ENCODE measurements at regions not wholly inside any gene's neighbourhood (a gene's known extent, or its start where the extent isn't known, plus 50 kb on each side); places are given as distances from the start of the nearest gene placed in this dataset.
A peak's percentile ranks its signal among the peaks of the same experiment; 100 is the strongest.

DNA sequence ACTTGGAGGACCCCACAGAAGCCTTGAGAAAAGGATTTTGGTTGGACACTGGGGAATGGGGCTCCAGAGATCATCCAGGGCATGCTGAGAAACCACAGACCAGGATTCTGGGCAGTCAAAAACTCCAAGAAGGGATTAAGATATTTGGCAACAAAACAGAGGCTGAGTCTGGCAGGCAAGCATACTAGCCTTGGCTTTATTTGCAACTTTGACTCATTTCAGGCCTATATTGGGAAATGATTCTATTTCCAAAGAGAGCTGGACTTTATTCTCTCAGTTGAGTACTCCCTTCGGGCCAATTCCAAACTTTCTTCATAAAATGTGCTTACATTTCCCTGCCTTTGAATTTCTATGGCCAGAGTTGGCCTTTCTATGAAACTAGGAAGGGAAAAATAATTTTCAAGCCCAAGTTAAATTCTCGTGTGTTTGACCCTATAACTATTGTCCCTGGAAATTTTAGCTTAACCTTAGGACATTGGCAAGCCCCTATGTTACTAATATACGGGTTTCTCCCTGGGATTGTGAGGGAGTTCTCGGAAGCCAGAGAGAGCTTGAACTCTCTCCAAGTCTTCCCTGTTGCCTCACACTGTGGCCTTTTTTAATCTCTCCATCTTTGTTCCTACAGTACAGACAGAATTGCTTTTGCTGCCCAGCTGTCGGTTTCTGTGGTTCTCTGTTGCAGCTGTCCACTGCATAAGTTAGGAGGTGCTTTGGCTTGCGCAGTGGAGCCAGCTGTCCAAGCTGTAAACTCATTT, 112.6 kb upstream of the FAM9A start:
- H3K36me3 Mint-ChIP-seq = no peaks in the 10 kb centered on the region
- CTCF ChIA-PET = interaction anchor here (0.6 kb wide), 1 partner anchor 95 kb away, joined by 3 read pairs; no protein-coding TSS in a partner anchor
- intact Hi-C loops (cut with micrococcal nuclease) = no loop called here

DNA sequence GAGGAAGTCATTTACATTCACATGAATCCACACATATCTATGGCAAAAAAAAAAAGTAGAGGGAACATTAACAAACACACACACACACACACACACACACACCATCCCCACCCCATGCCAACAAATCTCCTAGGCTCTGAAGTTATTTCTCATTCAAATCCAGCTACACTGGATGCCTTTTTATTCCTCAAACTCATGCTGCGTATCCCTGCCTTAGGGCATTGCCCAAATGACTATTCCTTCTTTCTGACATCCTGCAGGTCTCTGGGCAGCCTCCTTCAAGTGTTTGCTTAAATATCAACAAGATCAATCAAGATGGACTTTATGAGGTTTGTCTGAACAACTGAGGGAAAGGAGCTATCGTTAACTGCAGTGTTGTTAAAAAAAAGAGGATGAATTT, 106.5 kb upstream of the FAM9A start:
- intact Hi-C loops (cut with micrococcal nuclease) = no loop called here
- ChIA-PET POLR2A (no interaction called here), CTCF (no interaction called here)
- Mint-ChIP-seq H3K27ac (no peak overlapping the region), H3K9me3 (no peaks in the 10 kb centered on the region), H3K36me3 (no peaks in the 10 kb centered on the region), H3K4me3 (no peak overlapping the region), H3K27me3 (no peaks in the 10 kb centered on the region), H3K4me1 (ENCODE audit: low read depth) (no peaks in the 10 kb centered on the region)
- DNase-seq = no peak

More for the DNA sequence above, 112.6 kb upstream of the FAM9A start:
- Mint-ChIP-seq H3K9me3 (no peaks in the 10 kb centered on the region), H3K4me3 (no peak overlapping the region), H3K27ac (no peak overlapping the region), H3K27me3 (no peaks in the 10 kb centered on the region), H3K4me1 (ENCODE audit: low read depth) (no peaks in the 10 kb centered on the region)
- no peak for DNase-seq
- POLR2A ChIA-PET = no interaction called here

DNA sequence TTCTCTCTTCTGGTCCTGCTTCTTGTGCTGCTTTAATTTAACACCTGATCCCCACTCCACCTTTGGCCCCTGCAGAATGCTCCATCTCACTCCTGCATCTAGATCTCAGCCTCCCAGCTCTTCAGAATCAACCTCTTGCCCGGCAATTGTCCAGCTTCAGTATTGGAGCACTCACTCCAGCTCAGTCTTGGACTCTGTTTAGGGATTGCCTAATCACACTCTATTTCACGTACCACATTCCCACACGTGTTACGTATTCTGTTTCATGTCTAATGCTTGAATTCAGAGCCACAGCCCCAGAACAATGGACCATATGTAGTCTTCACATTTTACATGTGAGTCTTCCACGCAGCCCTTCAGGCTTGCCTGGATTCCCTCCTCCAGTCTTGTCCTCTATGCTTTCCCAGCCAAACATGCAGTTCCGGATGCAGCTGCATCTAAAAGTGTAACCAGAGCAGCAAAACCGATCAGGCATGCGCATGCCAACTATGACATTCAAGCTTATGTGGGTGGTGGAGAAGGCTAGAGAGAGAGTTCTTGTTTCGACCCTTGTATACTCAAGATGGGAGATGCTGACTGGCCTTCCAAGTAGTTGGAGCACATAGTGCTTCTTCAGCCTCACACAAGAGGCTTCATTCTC, 105.2 kb upstream of the FAM9A start:
- Mint-ChIP-seq H3K27ac (no peak overlapping the region), H3K9me3 (no peaks in the 10 kb centered on the region), H3K4me1 (ENCODE audit: low read depth) (no peaks in the 10 kb centered on the region), H3K4me3 (no peak overlapping the region), H3K27me3 (no peaks in the 10 kb centered on the region), H3K36me3 (no peaks in the 10 kb centered on the region)
- POLR2A ChIA-PET = no interaction called here
- DNase-seq = no peak
- intact Hi-C loops (cut with micrococcal nuclease) = no loop called here
- CTCF ChIA-PET = no interaction called here

DNA sequence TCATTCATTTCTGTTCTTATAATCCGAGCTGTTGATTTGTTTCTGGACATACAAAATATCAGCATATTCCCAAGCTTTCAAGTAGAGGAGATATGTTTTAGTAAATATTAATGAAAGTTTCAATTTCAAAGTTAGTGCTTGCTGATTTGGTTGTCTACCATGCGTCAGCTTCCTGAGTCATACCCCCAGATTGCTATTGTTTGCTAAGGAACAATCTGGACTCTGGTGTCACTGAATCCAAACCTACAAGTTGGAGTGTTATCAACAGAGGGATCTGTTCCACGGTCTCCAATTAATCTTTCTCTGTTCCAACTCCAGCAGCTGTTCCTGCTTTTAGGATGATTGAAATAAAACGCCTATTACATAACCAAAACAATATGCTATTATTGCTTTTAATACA, 96.1 kb upstream of the FAM9A start:
- no peak for DNase-seq
- Mint-ChIP-seq H3K27me3 (peaks cover 2% of the 10 kb centered on the region), H3K4me3 (no peak overlapping the region), H3K4me1 (ENCODE audit: low read depth) (no peaks in the 10 kb centered on the region), H3K27ac (no peak overlapping the region), H3K9me3 (no peaks in the 10 kb centered on the region), H3K36me3 (no peaks in the 10 kb centered on the region)
- intact Hi-C loops (cut with micrococcal nuclease) = no loop called here
- ChIA-PET CTCF (no interaction called here), POLR2A (no interaction called here)

DNA sequence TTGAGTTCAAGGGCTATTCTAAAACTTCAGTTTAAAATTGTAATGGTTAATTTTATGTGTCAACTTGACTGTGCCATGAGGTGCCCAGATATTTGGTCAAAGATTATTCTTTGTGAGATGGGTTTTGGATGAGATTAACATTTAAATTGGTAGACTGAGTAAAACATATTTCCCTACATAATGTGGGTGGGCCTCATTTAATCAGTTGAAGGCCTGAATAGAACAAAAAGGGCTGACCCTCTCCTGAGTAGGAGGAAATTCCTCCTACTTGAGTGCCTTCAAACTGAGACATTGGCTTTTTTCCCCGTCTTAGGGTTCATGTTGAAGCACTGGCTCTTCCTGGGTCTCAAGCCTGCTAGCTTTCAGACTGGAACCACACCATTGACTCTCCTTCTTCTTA, 89.6 kb upstream of the FAM9A start:
- CTCF ChIA-PET = no interaction called here

DNA sequence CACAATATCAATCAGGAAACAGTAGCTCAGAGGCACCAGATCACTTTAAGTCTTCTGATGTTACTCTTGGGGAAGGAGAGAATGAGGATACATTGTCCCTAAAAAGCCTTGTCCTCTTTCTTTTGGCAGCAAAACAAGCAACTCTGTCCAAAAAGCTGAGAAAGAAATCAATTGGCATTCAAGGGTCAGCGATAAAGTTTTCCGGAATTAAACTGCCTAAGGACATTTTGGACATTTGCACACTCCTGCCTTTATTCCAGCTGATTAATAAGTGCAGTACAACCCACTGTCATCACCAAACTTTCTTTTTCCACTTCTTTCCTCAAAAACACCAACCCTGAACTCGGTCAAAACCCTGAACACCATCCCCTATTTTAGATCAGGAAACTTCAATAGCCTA, 85.8 kb upstream of the FAM9A start:
- H3K27ac Mint-ChIP-seq = no peak overlapping the region

More for the DNA sequence above, 89.6 kb upstream of the FAM9A start:
- no peaks in the 10 kb centered on the region for H3K36me3 Mint-ChIP-seq
- intact Hi-C loops (cut with micrococcal nuclease) = no loop called here
- peaks cover 3% of the 10 kb centered on the region for H3K9me3 Mint-ChIP-seq
- no peak for DNase-seq
- POLR2A ChIA-PET = no interaction called here
- no peak overlapping the region for H3K27ac Mint-ChIP-seq
- H3K4me1 Mint-ChIP-seq (ENCODE audit: low read depth) = no peaks in the 10 kb centered on the region
- H3K4me3 Mint-ChIP-seq = no peak overlapping the region
- peaks cover 2% of the 10 kb centered on the region for H3K27me3 Mint-ChIP-seq

DNA sequence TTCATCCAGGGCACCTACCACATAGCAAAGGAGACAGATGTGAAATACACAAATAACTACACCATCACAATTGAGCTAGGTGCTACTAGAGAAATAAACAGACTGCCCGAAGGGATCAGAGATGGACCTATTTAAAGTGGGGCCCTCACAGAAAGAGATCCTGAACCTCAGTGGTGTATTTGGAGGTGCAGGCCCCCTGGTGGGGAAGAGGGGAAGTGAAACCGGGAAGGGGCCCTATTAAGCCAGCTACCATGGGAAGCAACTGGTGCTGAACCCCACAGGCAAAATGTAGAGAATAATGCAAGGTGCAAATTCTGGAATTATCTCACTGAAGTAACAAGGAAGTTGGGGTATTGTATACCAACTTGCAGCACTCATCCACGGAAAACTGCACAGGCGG, 78.6 kb upstream of the FAM9A start:
- DNase-seq = peak; percentile 20
- Mint-ChIP-seq H3K4me1 (ENCODE audit: low read depth) (no peaks in the 10 kb centered on the region), H3K9me3 (no peaks in the 10 kb centered on the region), H3K27ac (no peak overlapping the region), H3K4me3 (no peak overlapping the region), H3K27me3 (no peaks in the 10 kb centered on the region), H3K36me3 (no peaks in the 10 kb centered on the region)
- POLR2A ChIA-PET = no interaction called here
- CTCF ChIA-PET = interaction anchor here (1.0 to 2.4 kb wide), 4 partner anchors 9 to 64 kb away, joined by 3 to 8 read pairs (median 5); no protein-coding TSS in a partner anchor
- intact Hi-C loops (cut with micrococcal nuclease) = no loop called here

More for the DNA sequence above, 85.8 kb upstream of the FAM9A start:
- intact Hi-C loops (cut with micrococcal nuclease) = no loop called here
- Mint-ChIP-seq H3K4me1 (ENCODE audit: low read depth) (no peaks in the 10 kb centered on the region), H3K27me3 (no peaks in the 10 kb centered on the region), H3K4me3 (no peak overlapping the region), H3K36me3 (no peaks in the 10 kb centered on the region), H3K9me3 (peaks cover 3% of the 10 kb centered on the region)
- ChIA-PET POLR2A (no interaction called here), CTCF (no interaction called here)
- no peak for DNase-seq

DNA sequence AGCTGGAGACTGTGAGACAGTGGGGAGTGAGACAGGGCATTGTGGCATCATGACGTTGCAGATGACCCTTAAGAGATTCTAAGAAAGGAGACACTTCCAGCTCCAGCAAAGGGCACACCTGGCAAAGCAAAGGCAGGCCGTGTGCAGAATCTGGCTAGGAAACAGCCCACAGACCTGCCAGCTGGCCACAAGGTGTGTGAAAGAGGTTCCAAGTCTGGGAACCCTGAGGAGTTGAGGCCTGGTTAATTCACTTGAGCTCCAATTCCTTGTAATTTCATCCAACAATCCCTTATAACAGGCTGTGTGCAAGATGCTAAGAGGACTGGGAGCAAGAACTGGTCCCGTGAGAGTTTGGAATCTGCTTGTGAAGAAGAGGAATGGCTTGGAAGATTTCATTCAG, 72.8 kb upstream of the FAM9A start:
- POLR2A ChIA-PET = no interaction called here
- H3K27ac Mint-ChIP-seq = no peak overlapping the region
- CTCF ChIA-PET = no interaction called here
- H3K36me3 Mint-ChIP-seq = no peaks in the 10 kb centered on the region
- no peak for DNase-seq
- peaks cover 2% of the 10 kb centered on the region for H3K27me3 Mint-ChIP-seq
- H3K9me3 Mint-ChIP-seq = no peaks in the 10 kb centered on the region
- H3K4me1 Mint-ChIP-seq (ENCODE audit: low read depth) = no peaks in the 10 kb centered on the region
- H3K4me3 Mint-ChIP-seq = no peak overlapping the region
- intact Hi-C loops (cut with micrococcal nuclease) = no loop called here

DNA sequence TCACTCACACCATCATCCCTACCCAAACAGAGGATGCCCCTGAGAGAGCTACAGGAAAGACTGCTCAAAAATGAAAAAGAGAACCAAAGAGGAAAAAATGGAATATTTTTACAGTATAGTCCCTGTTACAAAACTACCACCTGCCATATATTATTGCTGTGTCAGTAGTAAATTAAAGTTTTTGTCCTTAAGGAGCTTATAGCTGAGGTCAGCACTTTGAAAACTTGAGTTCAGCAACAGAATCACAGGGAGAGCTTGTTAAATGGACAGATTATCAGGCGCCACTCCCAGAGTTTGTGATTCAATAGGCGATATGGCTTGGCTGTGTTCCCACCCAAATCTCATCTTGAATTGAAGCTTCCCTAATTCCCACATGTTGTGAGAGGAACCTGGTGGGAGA, 71.9 kb upstream of the FAM9A start:
- Mint-ChIP-seq H3K27ac (no peak overlapping the region), H3K9me3 (no peaks in the 10 kb centered on the region), H3K27me3 (peaks cover 2% of the 10 kb centered on the region), H3K36me3 (no peaks in the 10 kb centered on the region), H3K4me1 (ENCODE audit: low read depth) (no peaks in the 10 kb centered on the region), H3K4me3 (no peak overlapping the region)
- DNase-seq = no peak
- intact Hi-C loops (cut with micrococcal nuclease) = no loop called here
- CTCF ChIA-PET = no interaction called here
- POLR2A ChIA-PET = no interaction called here

DNA sequence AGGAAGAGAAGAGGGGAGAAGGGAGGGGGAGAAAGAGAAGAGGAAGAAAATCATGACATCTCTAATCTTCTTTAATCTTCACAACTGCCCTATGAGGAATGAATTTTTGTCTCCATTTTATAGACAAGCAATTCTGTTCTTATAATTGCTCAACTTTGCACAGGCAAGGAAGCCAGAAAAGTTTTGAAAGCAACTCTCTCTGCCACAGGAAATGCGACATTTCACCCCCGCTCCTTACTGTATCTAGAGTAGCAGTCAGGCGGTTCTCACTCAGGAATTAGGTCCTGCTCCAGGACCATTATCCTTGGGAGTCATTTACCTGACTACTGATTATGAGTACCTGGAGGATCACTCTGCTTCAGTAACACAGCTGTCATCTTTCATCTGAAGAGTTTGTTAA, 69.2 kb upstream of the FAM9A start:
- no peak overlapping the region for H3K4me3 Mint-ChIP-seq
- H3K27ac Mint-ChIP-seq = no peak overlapping the region
- ChIA-PET CTCF (no interaction called here), POLR2A (no interaction called here)
- no peak for DNase-seq
- peaks cover 3% of the 10 kb centered on the region for H3K27me3 Mint-ChIP-seq
- intact Hi-C loops (cut with micrococcal nuclease) = no loop called here
- H3K4me1 Mint-ChIP-seq (ENCODE audit: low read depth) = no peaks in the 10 kb centered on the region
- H3K36me3 Mint-ChIP-seq = no peaks in the 10 kb centered on the region
- no peaks in the 10 kb centered on the region for H3K9me3 Mint-ChIP-seq

DNA sequence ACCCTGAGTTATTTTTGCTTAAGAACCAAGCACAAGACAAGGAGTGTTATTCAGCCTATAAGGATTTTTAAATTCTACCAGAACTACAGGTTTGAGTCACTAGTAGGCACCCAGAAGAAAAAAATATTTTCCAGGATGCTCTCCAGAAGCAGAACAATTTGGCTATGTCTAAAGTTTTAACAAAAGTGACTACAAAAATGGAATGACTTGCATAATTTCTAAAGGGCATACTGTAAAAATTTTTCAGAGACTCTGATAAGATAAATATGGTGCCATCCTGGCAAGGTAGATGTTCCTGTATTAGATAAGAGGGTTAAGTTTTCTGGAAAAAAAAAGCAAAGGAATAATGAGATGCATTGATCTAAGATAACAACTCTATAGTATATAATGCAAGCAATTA, 68.6 kb upstream of the FAM9A start:
- ChIA-PET CTCF (no interaction called here), POLR2A (no interaction called here)
- H3K36me3 Mint-ChIP-seq = no peaks in the 10 kb centered on the region
- H3K4me3 Mint-ChIP-seq = no peak overlapping the region
- peaks cover 3% of the 10 kb centered on the region for H3K27me3 Mint-ChIP-seq
- intact Hi-C loops (cut with micrococcal nuclease) = no loop called here
- H3K4me1 Mint-ChIP-seq (ENCODE audit: low read depth) = no peaks in the 10 kb centered on the region
- no peak for DNase-seq
- H3K9me3 Mint-ChIP-seq = no peaks in the 10 kb centered on the region
- no peak overlapping the region for H3K27ac Mint-ChIP-seq

DNA sequence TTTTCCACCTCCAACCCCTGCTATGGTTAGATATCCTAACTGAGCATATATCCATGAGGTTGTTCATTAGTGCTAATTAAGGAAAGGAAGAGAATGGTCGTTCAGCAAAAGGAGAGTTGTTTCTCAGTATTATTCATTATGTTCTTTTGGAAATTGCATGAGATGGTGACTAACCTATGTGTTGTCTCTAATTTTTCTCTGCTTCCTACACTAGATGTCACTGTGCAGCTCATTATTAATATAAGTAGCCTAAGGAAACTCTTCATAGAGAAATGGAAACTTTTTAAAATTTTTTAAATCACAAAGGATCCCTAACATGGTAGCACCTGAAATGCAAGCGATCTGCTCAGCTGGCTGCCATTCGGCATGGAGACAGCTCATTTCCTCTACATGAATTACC, 67.7 kb upstream of the FAM9A start:
- Mint-ChIP-seq H3K4me1 (ENCODE audit: low read depth) (no peaks in the 10 kb centered on the region), H3K36me3 (no peaks in the 10 kb centered on the region), H3K27me3 (peaks cover 1% of the 10 kb centered on the region), H3K27ac (no peak overlapping the region), H3K4me3 (no peak overlapping the region), H3K9me3 (no peaks in the 10 kb centered on the region)
- no peak for DNase-seq
- CTCF ChIA-PET = no interaction called here
- POLR2A ChIA-PET = no interaction called here
- intact Hi-C loops (cut with micrococcal nuclease) = no loop called here

DNA sequence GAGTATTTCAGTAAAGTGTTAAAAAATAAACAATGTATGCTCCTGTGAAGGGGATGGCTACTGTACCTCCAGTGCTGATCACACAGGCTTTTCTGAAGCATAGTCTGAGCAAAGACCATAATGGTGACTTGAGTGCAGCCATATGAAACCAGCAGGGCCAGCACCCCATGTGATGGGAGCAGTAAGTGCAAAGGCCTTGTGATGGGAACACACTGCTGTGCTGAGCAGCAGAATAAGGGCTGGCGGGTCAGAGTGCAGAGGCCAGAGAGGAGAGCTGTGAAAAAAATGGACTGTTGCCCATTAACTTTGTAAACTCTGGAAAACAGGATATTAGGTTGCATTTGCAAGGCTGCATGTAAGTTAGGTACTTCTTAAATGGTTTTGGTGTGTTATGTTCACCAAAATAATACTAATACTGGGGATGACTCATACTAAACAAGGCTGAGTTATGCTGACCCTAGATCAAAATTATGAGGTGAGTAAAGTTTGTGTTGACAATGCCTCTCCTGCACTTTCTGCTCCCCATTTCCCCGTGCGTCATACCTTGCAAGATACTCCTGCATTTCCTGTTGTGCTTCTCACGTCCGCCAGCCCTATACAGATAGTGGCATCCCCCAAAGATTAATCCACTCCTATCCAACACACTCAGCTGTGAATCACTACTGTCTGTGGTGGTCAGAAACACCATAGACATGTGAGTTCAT, 67.0 kb upstream of the FAM9A start:
- ChIA-PET POLR2A (no interaction called here), CTCF (no interaction called here)
- intact Hi-C loops (cut with micrococcal nuclease) = no loop called here
- Mint-ChIP-seq H3K27me3 (peaks cover 1% of the 10 kb centered on the region), H3K4me3 (no peak overlapping the region), H3K4me1 (ENCODE audit: low read depth) (no peaks in the 10 kb centered on the region), H3K36me3 (no peaks in the 10 kb centered on the region), H3K27ac (no peak overlapping the region), H3K9me3 (no peaks in the 10 kb centered on the region)
- DNase-seq = no peak
